ENCODE measurements at regions not wholly inside any gene's neighbourhood (a gene's known extent, or its start where the extent isn't known, plus 50 kb on each side); places are given as distances from the start of the nearest gene placed in this dataset.

DNA sequence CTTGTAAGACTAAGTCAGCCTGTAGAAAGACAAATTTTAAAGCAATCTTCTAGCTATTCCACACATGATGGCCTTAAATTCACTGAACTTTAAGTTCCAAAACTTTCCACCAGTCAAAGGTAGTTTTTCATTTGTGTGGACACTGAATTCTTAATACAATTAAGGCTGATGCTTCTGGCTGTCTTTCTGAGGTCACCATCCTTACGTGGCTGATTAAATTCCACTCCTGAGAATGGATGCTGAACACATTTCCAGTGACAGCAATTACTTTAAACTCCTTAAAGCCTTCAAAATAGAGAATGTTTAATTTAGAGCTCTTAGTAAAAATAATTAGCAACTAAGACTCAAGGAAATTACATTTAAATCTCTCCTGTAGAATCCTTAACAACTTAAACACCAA lies 142.6 kb upstream of the COL1A2 start:
- Histone ChIP-seq H3K27me3 (no peaks in the 10 kb centered on the region), H3K4me1 (no peaks in the 10 kb centered on the region), H3K36me3 (no peaks in the 10 kb centered on the region), H3K9me3 (no peaks in the 10 kb centered on the region), H3K4me3 (no peak overlapping the region), H3K27ac (no peak overlapping the region)
- ATAC-seq: no peak
- 67% methylated on average over 1 of the region's 1 CpG for WGBS, 2 donors (ENCODE audit: low coverage in 1 of 2)
- TF ChIP-seq POLR2A (IDR thresholded peaks at IDR 0.05): no peak

- H3K27me3 ChIP-seq: no peaks in the 10 kb centered on the region
- TF ChIP-seq, protein P1, sequence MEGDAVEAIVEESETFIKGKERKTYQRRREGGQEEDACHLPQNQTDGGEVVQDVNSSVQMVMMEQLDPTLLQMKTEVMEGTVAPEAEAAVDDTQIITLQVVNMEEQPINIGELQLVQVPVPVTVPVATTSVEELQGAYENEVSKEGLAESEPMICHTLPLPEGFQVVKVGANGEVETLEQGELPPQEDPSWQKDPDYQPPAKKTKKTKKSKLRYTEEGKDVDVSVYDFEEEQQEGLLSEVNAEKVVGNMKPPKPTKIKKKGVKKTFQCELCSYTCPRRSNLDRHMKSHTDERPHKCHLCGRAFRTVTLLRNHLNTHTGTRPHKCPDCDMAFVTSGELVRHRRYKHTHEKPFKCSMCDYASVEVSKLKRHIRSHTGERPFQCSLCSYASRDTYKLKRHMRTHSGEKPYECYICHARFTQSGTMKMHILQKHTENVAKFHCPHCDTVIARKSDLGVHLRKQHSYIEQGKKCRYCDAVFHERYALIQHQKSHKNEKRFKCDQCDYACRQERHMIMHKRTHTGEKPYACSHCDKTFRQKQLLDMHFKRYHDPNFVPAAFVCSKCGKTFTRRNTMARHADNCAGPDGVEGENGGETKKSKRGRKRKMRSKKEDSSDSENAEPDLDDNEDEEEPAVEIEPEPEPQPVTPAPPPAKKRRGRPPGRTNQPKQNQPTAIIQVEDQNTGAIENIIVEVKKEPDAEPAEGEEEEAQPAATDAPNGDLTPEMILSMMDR (IDR thresholded peaks at IDR 0.05): no peak
- H3K27ac ChIP-seq: no peak overlapping the region
- no peaks in the 10 kb centered on the region for H3K4me1 ChIP-seq
- H3K4me3 ChIP-seq: no peak overlapping the region
- H3K36me3 ChIP-seq: no peaks in the 10 kb centered on the region
- no peaks in the 10 kb centered on the region for H3K9me3 ChIP-seq
- no peak for ATAC-seq
Observed at GRCh38 chr7:94252971-94253370, 141.7 kb upstream of the COL1A2 start.

DNA sequence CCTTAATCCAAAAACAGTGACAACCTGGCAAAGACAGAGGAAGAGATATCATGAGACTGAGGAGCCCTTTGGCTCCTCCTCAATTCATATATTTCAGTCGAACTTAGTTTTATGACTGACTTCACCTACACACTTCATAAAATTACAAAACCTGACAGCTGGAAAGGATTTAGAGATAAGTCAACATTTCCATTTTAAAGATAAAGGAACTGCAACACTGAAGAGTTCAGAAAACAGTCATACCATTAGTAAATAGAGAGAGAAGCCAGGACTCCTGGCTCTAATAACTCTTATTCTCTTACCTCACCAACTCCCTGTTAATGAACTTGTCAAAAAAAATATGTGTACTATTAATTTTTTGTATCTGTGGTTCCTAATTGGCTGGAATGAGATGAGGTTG lies 141.0 kb upstream of the COL1A2 start:
- no peak overlapping the region for H3K27ac ChIP-seq
- WGBS, 2 donors (ENCODE audit: low coverage in 1 of 2): 41 to 56% methylated on average over 1 of the region's 1 CpG
- H3K36me3 ChIP-seq: no peaks in the 10 kb centered on the region
- H3K9me3 ChIP-seq: no peaks in the 10 kb centered on the region
- no peaks in the 10 kb centered on the region for H3K27me3 ChIP-seq
- H3K4me3 ChIP-seq: no peak overlapping the region
- no peaks in the 10 kb centered on the region for H3K4me1 ChIP-seq
- no peak for ATAC-seq
- TF ChIP-seq, protein P1 (IDR thresholded peaks at IDR 0.05): no peak
- no peak for TF ChIP-seq POLR2AphosphoS5 (IDR thresholded peaks at IDR 0.05)
- TF ChIP-seq EP300 (IDR thresholded peaks at IDR 0.05): no peak
- TF ChIP-seq POLR2A (IDR thresholded peaks at IDR 0.05): no peak

GRCh38 chr7:94258418-94259300 lies 136.0 kb upstream of the COL1A2 start:
- Histone ChIP-seq H3K27me3 (no peaks in the 10 kb centered on the region), H3K27ac (no peak overlapping the region), H3K4me1 (no peaks in the 10 kb centered on the region), H3K4me3 (no peak overlapping the region), H3K9me3 (no peaks in the 10 kb centered on the region), H3K36me3 (no peaks in the 10 kb centered on the region)
- 57 to 72% methylated on average over 7 to 11 of the region's 11 CpGs for WGBS, 2 donors (ENCODE audit: low coverage in 1 of 2)
- ATAC-seq: no peak
- TF ChIP-seq, protein P1 (IDR thresholded peaks at IDR 0.05): no peak
- TF ChIP-seq POLR2AphosphoS5 (IDR thresholded peaks at IDR 0.05): no peak
- no peak for TF ChIP-seq EP300 (IDR thresholded peaks at IDR 0.05)
- no peak for TF ChIP-seq POLR2A (IDR thresholded peaks at IDR 0.05)

GRCh38 chr7:94261067-94261466 lies 133.6 kb upstream of the COL1A2 start:
- H3K27me3 ChIP-seq: no peaks in the 10 kb centered on the region
- no peak overlapping the region for H3K4me3 ChIP-seq
- no peaks in the 10 kb centered on the region for H3K9me3 ChIP-seq
- WGBS, 2 donors (ENCODE audit: low coverage in 1 of 2): 88 to 90% methylated on average over 5 to 6 of the region's 6 CpGs
- H3K4me1 ChIP-seq: no peaks in the 10 kb centered on the region
- TF ChIP-seq POLR2AphosphoS5 (IDR thresholded peaks at IDR 0.05): no peak
- TF ChIP-seq POLR2A (IDR thresholded peaks at IDR 0.05): no peak
- no peak for TF ChIP-seq EP300 (IDR thresholded peaks at IDR 0.05)
- TF ChIP-seq, protein P1 (IDR thresholded peaks at IDR 0.05): no peak
- H3K36me3 ChIP-seq: no peaks in the 10 kb centered on the region
- no peak overlapping the region for H3K27ac ChIP-seq
- no peak for ATAC-seq
